Caco-2 (cell line): ENCODE measurements at regions not wholly inside any gene's neighbourhood (a gene's known extent, or its start where the extent isn't known, plus 50 kb on each side); places are given as distances from the start of the nearest gene placed in this dataset.

Experiments used
- BruUV-seq: library from RNA; stranded (reverse); fragments of 400-500 nt; replicated peaks from 2 replicates; lab custom pipeline; 2021; lab: Mats Ljungman, UMichigan
- CTCF ChIA-PET: fragments of 300-600 bp; sonication (Branson Sonifier 250); formaldehyde crosslinking; loops from one replicate; lab custom pipeline; 2022; ENCODE audit warnings: antibody characterized with exemption; lab: Charles Lee
- POLR2A ChIA-PET: fragments of 300-600 bp; sonication (Branson Sonifier 250); formaldehyde crosslinking; loops from one replicate; lab custom pipeline; 2022; ENCODE audit warnings: antibody characterized with exemption; lab: Charles Lee
- DNase-seq, 2 experiments: peaks; one replicate each; pipeline versions ENCODE4 v3.0.0 to v3.0.0-alpha.2; 2020 to 2022
- H3K27me3 ChIP-seq: replicated peaks from 2 replicates; pipeline ENCODE4 v1.6.0; 2011; ENCODE audit warnings: low read length; ENCODE audit not compliant: control insufficient read depth, insufficient read depth
- H3K36me3 ChIP-seq: 2 replicates; pipeline ENCODE4 v1.5.1; 2011; ENCODE audit warnings: low read length; ENCODE audit not compliant: control insufficient read depth, insufficient read depth
- H3K4me1 ChIP-seq: fragments of 250-450 bp; sonication (Bioruptor Pico); 2 replicates; pipeline ENCODE4 v1.5.1; 2020; ENCODE audit warnings: mild to moderate bottlenecking
- H3K4me3 ChIP-seq: 2 replicates; pipeline ENCODE4 v1.5.1; 2011; ENCODE audit warnings: low read depth, mild to moderate bottlenecking, control low read depth, low read length
- H3K9me3 ChIP-seq: fragments of 250-450 bp; sonication (Bioruptor Pico); 2 replicates; pipeline ENCODE4 v1.5.1; 2020; ENCODE audit warnings: mild to moderate bottlenecking, moderate library complexity
- H3K27ac Mint-ChIP-seq: one replicate; pipeline ENCODE4 v1.8.0; 2022; ENCODE audit warnings: mixed read lengths; ENCODE audit not compliant: unreplicated experiment
- H3K27me3 Mint-ChIP-seq: one replicate; pipeline ENCODE4 v1.8.0; 2022; ENCODE audit warnings: mixed read lengths; ENCODE audit not compliant: insufficient read depth, unreplicated experiment
- H3K36me3 Mint-ChIP-seq: one replicate; pipeline ENCODE4 v1.8.0; 2022; ENCODE audit warnings: mild to moderate bottlenecking, mixed read lengths; ENCODE audit not compliant: insufficient read depth, unreplicated experiment
- H3K4me1 Mint-ChIP-seq: one replicate; pipeline ENCODE4 v1.8.0; 2022; ENCODE audit warnings: low read depth, mixed read lengths; ENCODE audit not compliant: unreplicated experiment
- H3K4me3 Mint-ChIP-seq: one replicate; pipeline ENCODE4 v1.8.0; 2022; ENCODE audit warnings: mild to moderate bottlenecking, moderate library complexity, mixed read lengths; ENCODE audit not compliant: unreplicated experiment
- H3K9me3 Mint-ChIP-seq: one replicate; pipeline ENCODE4 v1.8.0; 2022; ENCODE audit warnings: mixed read lengths; ENCODE audit not compliant: unreplicated experiment
- intact Hi-C: fragments of 100-400 bp; cut with micrococcal nuclease; formaldehyde crosslinking; loops from one replicate; pipeline ENCODE4 v1.10.0; 2022; ENCODE audit not compliant: unreplicated experiment
- TF ChIP-seq, protein P1 (sequence below), 2 experiments: fragments of 200-600 bp in 1 of 2; IDR thresholded peaks; 1 replicate in 1 of 2; 2 replicates in 1 of 2; pipeline versions ENCODE4 v1.5.1 to v1.8.0; 2011 to 2022; ENCODE audit warnings: antibody characterized with exemption in 1 of 2, control low read depth in 1 of 2, inconsistent platforms in 1 of 2, low read depth in 1 of 2, low read length in 1 of 2, mild to moderate bottlenecking in 1 of 2, moderate library complexity in 1 of 2; ENCODE audit not compliant: insufficient read depth in 1 of 2, severe bottlenecking in 1 of 2, unreplicated experiment in 1 of 2

DNA sequence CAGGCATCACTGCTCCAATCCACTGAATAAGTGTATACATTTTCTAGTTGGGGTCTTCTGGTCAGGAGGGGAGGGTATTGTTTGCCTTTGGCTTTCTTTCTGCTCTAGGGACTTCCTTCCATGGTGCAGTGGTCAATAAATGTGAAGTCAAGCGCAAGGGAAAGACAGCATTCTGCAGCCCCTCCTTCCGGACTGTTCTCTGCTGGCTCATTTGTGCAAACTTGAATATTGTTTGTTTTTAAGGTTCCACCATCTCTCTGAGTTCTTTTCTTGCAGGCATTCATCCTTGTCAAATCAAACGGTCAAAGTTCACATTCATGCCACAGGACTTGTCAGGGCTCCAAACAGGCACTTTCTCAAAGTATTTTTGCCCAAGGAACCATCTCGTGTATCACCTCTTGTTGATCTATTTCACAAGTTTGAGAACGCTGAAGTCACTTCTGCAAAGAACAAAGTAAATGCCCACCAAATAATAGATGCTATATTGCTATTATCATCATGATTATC lies 205.6 kb upstream of the KAZN start:
- no peaks in the 10 kb centered on the region for H3K27me3 ChIP-seq
- Mint-ChIP-seq H3K9me3 (no peaks in the 10 kb centered on the region), H3K4me3 (no peak overlapping the region), H3K4me1 (no peaks in the 10 kb centered on the region), H3K36me3 (no peaks in the 10 kb centered on the region), H3K27ac (no peak overlapping the region), H3K27me3 (no peaks in the 10 kb centered on the region)
- H3K9me3 ChIP-seq = no peaks in the 10 kb centered on the region
- BruUV-seq = no TSS peak
- ChIA-PET CTCF (no interaction called here), POLR2A (no interaction called here)
- no peaks in the 10 kb centered on the region for H3K4me1 ChIP-seq
- TF ChIP-seq, protein P1, sequence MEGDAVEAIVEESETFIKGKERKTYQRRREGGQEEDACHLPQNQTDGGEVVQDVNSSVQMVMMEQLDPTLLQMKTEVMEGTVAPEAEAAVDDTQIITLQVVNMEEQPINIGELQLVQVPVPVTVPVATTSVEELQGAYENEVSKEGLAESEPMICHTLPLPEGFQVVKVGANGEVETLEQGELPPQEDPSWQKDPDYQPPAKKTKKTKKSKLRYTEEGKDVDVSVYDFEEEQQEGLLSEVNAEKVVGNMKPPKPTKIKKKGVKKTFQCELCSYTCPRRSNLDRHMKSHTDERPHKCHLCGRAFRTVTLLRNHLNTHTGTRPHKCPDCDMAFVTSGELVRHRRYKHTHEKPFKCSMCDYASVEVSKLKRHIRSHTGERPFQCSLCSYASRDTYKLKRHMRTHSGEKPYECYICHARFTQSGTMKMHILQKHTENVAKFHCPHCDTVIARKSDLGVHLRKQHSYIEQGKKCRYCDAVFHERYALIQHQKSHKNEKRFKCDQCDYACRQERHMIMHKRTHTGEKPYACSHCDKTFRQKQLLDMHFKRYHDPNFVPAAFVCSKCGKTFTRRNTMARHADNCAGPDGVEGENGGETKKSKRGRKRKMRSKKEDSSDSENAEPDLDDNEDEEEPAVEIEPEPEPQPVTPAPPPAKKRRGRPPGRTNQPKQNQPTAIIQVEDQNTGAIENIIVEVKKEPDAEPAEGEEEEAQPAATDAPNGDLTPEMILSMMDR (IDR thresholded peaks at IDR 0.05; ENCODE audit: insufficient read depth in 1 of 2, low read depth in 1 of 2, low read length in 1 of 2, severe bottlenecking in 1 of 2, unreplicated experiment in 1 of 2) = no peak
- no peaks in the 10 kb centered on the region for H3K36me3 ChIP-seq
- DNase-seq = no peak
- intact Hi-C loops = no loop called here
- H3K4me3 ChIP-seq = no peak overlapping the region

DNA sequence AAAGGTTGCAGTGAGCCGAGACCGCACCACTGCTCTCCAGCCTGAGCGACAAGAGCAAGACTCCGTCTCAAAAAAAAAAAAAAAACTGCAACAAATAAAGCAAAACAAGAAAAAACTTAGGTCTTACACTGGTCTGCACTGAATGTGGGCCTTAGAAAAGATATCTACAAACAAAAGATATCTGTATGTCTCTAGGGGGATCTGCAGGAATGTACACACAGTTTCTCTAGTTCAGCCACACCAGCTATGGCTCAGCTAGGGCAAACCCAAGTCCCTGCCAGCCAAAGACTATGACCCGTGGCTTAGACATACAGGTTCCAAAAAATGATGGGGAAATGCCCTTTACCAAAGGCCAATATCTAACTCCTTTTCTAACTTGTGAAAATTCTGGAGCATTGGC lies 202.4 kb upstream of the KAZN start:
- H3K36me3 ChIP-seq = no peaks in the 10 kb centered on the region
- Mint-ChIP-seq H3K4me3 (no peak overlapping the region), H3K4me1 (no peaks in the 10 kb centered on the region), H3K9me3 (no peaks in the 10 kb centered on the region), H3K27me3 (peaks cover 2% of the 10 kb centered on the region), H3K27ac (no peak overlapping the region), H3K36me3 (no peaks in the 10 kb centered on the region)
- no peaks in the 10 kb centered on the region for H3K27me3 ChIP-seq
- BruUV-seq = no TSS peak
- no peak for DNase-seq
- H3K4me1 ChIP-seq = no peaks in the 10 kb centered on the region
- intact Hi-C loops = no loop called here
- CTCF ChIA-PET = interaction anchor here (0.7 kb wide), 1 partner anchor 46 kb away, joined by 3 read pairs; no protein-coding TSS in a partner anchor
- no peaks in the 10 kb centered on the region for H3K9me3 ChIP-seq
- POLR2A ChIA-PET = no interaction called here
- no peak overlapping the region for H3K4me3 ChIP-seq
- TF ChIP-seq, protein P1 (IDR thresholded peaks at IDR 0.05; ENCODE audit: insufficient read depth in 1 of 2, low read depth in 1 of 2, low read length in 1 of 2, severe bottlenecking in 1 of 2, unreplicated experiment in 1 of 2) = no peak

DNA sequence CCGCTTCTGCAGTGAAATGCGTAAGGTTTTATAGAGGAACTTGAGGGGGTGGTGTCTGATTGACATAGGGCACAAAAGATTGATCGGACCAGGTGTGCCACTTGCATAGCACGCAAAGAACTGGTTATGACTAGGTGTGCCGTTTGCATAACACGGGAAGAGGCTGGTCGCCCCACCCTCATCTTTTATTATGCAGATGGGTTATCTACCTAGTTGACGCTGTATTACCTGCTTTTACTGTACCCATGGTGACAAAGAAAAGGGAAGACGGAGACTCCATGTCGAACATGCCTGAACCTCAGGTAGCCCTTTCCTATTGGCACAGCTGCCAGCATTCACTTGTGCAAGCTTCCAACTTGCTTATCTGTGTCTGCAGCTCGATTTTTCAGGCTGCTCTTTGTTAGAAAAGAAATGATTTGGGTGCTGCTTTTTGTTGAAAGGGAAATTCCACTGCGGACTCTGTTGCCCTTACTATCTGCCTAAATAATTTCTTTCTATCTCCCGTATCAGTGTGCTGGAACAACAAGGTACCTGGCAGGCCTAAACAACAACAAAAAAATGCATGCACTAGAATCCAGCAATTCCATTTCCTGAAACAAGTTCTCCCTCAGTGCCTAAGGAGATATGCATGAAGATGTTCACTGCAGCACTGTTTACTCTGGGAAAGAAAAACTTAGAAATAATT lies 194.4 kb upstream of the KAZN start:
- Histone ChIP-seq H3K4me1 (no peaks in the 10 kb centered on the region), H3K4me3 (no peak overlapping the region), H3K27me3 (no peaks in the 10 kb centered on the region), H3K9me3 (no peaks in the 10 kb centered on the region), H3K36me3 (no peaks in the 10 kb centered on the region)
- no peak overlapping the region for H3K27ac Mint-ChIP-seq
- no peaks in the 10 kb centered on the region for H3K36me3 Mint-ChIP-seq
- H3K9me3 Mint-ChIP-seq = no peaks in the 10 kb centered on the region
- intact Hi-C loops = no loop called here
- no TSS peak for BruUV-seq
- TF ChIP-seq, protein P1 (IDR thresholded peaks at IDR 0.05; ENCODE audit: insufficient read depth in 1 of 2, low read depth in 1 of 2, low read length in 1 of 2, severe bottlenecking in 1 of 2, unreplicated experiment in 1 of 2) = no peak
- H3K27me3 Mint-ChIP-seq = peaks cover 7% of the 10 kb centered on the region
- H3K4me1 Mint-ChIP-seq = no peaks in the 10 kb centered on the region
- POLR2A ChIA-PET = no interaction called here
- CTCF ChIA-PET = no interaction called here
- H3K4me3 Mint-ChIP-seq = no peak overlapping the region
- no peak for DNase-seq
